ENCODE measurements at regions not wholly inside any gene's neighbourhood (a gene's known extent, or its start where the extent isn't known, plus 50 kb on each side); places are given as distances from the start of the nearest gene placed in this dataset.
A peak's percentile ranks its signal among the peaks of the same experiment; 100 is the strongest.

GRCh38 chr3:105923140-105923539 is 54.3 kb upstream of the CBLB start:
- DNase-seq (ENCODE audit: low spot score) = no peak
- in situ Hi-C loops (cut with HindIII; ENCODE audit: low sequenced_read_pairs) = no loop called here

DNA sequence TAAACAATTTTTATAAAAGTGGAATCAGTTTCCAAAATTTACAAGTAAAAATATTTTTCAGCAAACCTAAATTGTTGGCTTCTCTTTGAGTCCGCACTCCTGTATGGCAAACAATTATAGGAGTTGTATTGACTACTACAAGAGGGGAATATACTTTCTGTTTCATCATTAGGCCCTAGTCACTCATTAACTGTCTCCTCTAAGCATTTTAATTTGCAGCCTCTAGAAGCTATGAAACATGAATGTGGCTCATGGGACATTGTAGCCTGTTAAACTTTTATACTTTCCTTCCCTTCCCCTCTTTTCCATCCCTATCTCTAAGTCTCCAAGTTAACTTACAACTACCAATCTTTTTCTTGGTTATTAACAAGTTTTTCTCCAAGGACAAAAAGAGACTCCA is 58.9 kb upstream of the CBLB start:
- in situ Hi-C loops (cut with HindIII; ENCODE audit: low sequenced_read_pairs) = no loop called here

GRCh38 chr3:105930733-105931132 is 61.9 kb upstream of the CBLB start:
- in situ Hi-C loops (cut with HindIII; ENCODE audit: low sequenced_read_pairs) = no loop called here

More for the DNA sequence above, 58.9 kb upstream of the CBLB start:
- DNase-seq (ENCODE audit: low spot score) = no peak

DNA sequence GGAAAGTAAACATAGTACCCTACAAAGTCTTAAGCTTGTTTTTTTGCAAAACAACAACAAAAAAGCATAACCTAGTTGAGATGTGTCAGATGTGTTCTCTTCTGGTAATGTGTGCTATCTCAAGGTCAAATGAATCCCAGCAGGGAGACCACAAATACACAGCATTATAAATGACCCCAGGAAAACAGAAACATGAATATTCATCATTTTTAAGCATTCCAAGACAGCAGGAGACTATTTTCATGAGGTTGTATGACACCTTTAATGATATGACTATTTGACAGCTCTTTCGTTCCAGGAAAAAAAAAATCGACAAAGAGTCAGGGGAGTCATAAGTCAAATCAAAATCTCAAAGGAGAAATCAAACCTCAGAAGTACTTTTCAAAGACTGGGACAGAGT is 62.7 kb upstream of the CBLB start:
- no peak for DNase-seq (ENCODE audit: low spot score)
- in situ Hi-C loops (cut with HindIII; ENCODE audit: low sequenced_read_pairs) = no loop called here

More at GRCh38 chr3:105930733-105931132, 61.9 kb upstream of the CBLB start:
- no peak for DNase-seq (ENCODE audit: low spot score)

- no peak for DNase-seq (ENCODE audit: low spot score)
- in situ Hi-C loops (cut with HindIII; ENCODE audit: low sequenced_read_pairs) = no loop called here
Measured at GRCh38 chr3:105933871-105934270, 65.1 kb upstream of the CBLB start.

DNA sequence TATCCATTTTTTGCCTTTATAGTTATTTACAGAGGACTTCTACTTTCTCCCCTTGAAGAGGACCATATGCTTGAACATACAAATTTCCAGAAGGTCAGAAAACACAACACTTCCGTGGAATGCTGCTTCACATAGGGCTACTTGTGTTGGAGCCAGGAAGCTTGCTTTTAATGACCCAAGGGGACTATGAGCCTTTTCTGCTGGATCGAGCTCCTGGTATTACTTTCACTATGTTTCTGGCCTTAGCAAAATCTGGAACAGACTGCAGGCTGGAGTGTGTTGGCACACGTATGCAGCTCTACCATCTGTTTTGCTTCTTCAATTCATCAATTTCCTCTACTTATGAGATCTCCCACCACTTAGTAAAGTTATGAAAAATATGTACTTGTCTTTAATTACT is 69.3 kb upstream of the CBLB start:
- peak; percentile 99 for DNase-seq (ENCODE audit: low spot score)
- in situ Hi-C loops (cut with HindIII; ENCODE audit: low sequenced_read_pairs) = no loop called here

DNA sequence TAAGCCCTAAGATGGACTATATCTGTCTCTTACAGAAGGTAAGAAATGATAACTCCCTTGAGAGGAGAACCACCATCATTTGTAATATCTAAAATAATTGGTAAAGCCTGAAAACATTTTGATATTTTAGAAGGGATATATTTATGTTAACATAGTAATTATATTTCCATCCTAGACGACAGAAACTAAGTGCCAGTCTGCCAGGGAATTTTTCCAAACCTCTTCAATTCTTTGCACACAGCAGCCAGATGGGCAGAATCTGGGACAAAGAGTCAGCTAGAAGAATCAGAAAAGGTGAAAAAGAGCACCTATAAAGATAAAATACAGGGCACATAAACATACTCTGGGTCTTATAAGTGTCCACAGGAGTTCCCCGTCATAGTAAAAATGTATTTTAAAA is 70.0 kb upstream of the CBLB start:
- in situ Hi-C loops (cut with HindIII; ENCODE audit: low sequenced_read_pairs) = no loop called here
- peak; percentile 79 for DNase-seq (ENCODE audit: low spot score)

- in situ Hi-C loops (cut with HindIII; ENCODE audit: low sequenced_read_pairs) = no loop called here
- DNase-seq (ENCODE audit: low spot score) = no peak
Measured at GRCh38 chr3:105944276-105944675, 75.5 kb upstream of the CBLB start.

- in situ Hi-C loops (cut with HindIII; ENCODE audit: low sequenced_read_pairs) = no loop called here
- DNase-seq (ENCODE audit: low spot score) = no peak
Measured at GRCh38 chr3:105944721-105945120, 75.9 kb upstream of the CBLB start.

- in situ Hi-C loops (cut with HindIII; ENCODE audit: low sequenced_read_pairs) = no loop called here
- no peak for DNase-seq (ENCODE audit: low spot score)
Measured at GRCh38 chr3:105948101-105948500, 79.3 kb upstream of the CBLB start.

- no peak for DNase-seq (ENCODE audit: low spot score)
- in situ Hi-C loops (cut with HindIII; ENCODE audit: low sequenced_read_pairs) = no loop called here
Measured at GRCh38 chr3:105950881-105951600, 82.2 kb upstream of the CBLB start.

DNA sequence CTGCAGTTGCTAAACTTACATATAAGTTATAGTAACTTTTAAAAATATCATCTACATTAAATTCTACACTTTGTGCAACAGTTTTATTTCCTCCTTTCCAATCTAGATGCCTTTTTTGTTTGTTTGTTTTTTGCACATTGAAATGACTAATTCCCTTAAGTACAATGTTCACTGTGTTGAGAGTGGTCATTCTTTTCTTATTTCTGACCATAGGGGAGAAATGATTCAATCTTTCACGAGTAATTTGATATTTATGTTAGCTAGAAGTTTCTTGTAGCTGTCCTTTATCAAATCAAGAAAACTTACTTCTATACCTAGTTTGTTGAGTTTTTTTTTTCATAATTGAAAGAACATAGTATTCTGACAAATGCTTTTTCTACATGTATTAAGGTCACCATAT is 85.0 kb upstream of the CBLB start:
- DNase-seq (ENCODE audit: low spot score) = no peak
- in situ Hi-C loops (cut with HindIII; ENCODE audit: low sequenced_read_pairs) = no loop called here

- in situ Hi-C loops (cut with HindIII; ENCODE audit: low sequenced_read_pairs) = no loop called here
- no peak for DNase-seq (ENCODE audit: low spot score)
Measured at GRCh38 chr3:105956306-105956705, 87.5 kb upstream of the CBLB start.

DNA sequence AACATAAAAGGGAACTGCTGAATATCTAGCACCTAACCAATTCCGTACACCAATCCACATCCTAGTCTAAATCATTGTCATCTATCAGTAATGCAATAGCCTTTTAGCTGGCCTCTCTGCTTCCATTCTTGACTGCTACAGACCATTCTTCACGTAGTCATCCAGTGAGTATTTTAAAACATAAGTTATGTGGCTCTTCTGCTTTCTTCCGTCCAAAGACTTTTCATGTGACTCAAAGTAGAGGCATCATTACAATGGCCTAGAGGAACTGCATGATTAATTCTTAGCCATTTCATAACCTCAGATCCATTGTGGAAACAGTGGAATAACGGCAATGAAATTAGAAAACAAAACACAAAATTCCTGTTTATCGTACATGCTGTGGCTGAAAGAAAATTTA is 88.9 kb upstream of the CBLB start:
- in situ Hi-C loops (cut with HindIII; ENCODE audit: low sequenced_read_pairs) = no loop called here
- DNase-seq (ENCODE audit: low spot score) = no peak

GRCh38 chr3:105958237-105959000 is 89.6 kb upstream of the CBLB start:
- in situ Hi-C loops (cut with HindIII; ENCODE audit: low sequenced_read_pairs) = no loop called here
- DNase-seq (ENCODE audit: low spot score) = no peak

GRCh38 chr3:105959851-105960250 is 91.0 kb upstream of the CBLB start:
- DNase-seq (ENCODE audit: low spot score) = no peak
- in situ Hi-C loops (cut with HindIII; ENCODE audit: low sequenced_read_pairs) = no loop called here

GRCh38 chr3:105960381-105960780 is 91.6 kb upstream of the CBLB start:
- in situ Hi-C loops (cut with HindIII; ENCODE audit: low sequenced_read_pairs) = no loop called here

GRCh38 chr3:105963161-105963560 is 94.3 kb upstream of the CBLB start:
- in situ Hi-C loops (cut with HindIII; ENCODE audit: low sequenced_read_pairs) = no loop called here
- no peak for DNase-seq (ENCODE audit: low spot score)

More at GRCh38 chr3:105960381-105960780, 91.6 kb upstream of the CBLB start:
- no peak for DNase-seq (ENCODE audit: low spot score)

DNA sequence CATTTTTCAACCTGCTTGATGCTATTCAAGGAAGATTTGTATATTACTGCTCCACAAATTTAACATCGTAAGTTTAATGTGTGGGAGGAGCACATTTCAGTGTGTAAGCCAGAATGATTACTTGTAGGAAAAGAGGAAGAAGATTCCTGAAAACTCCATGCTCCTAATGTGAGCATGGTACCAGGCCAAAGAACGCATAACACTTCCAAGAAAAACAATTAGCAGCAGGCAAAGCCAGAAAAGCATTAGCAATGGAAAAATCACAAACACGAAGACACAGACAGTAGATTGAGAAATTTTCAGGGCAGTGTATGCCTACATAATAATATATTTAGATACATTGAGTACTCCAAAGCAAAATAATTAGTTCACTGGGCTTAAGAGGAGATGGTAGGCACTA is 96.6 kb upstream of the CBLB start:
- DNase-seq (ENCODE audit: low spot score) = peak; percentile 58
- in situ Hi-C loops (cut with HindIII; ENCODE audit: low sequenced_read_pairs) = no loop called here

GRCh38 chr3:105967117-105967516 is 98.3 kb upstream of the CBLB start:
- no peak for DNase-seq (ENCODE audit: low spot score)
- in situ Hi-C loops (cut with HindIII; ENCODE audit: low sequenced_read_pairs) = no loop called here

- in situ Hi-C loops (cut with HindIII; ENCODE audit: low sequenced_read_pairs) = no loop called here
- DNase-seq (ENCODE audit: low spot score) = no peak
Measured at GRCh38 chr3:105970283-105970682, 101.5 kb upstream of the CBLB start.
